Fibroblast of pulmonary artery (primary cell): ENCODE measurements at regions not wholly inside any gene's neighbourhood (a gene's known extent, or its start where the extent isn't known, plus 50 kb on each side); places are given as distances from the start of the nearest gene placed in this dataset.

Experiments used
- DNase-seq: peaks from one replicate; pipeline ENCODE4 v3.0.0-alpha.2; 2010; ENCODE audit warnings: low read depth
- H3K4me3 ChIP-seq: replicated peaks from 2 replicates; pipeline ENCODE4 v1.5.1; 2011; ENCODE audit warnings: low read depth, mild to moderate bottlenecking, control low read depth, low read length, moderate library complexity
- TF ChIP-seq, protein P1 (sequence below): IDR thresholded peaks from 2 replicates; pipeline ENCODE4 v1.5.1; 2011; ENCODE audit warnings: mild to moderate bottlenecking, control low read depth, low read length, inconsistent platforms; ENCODE audit errors: missing control alignments

DNA sequence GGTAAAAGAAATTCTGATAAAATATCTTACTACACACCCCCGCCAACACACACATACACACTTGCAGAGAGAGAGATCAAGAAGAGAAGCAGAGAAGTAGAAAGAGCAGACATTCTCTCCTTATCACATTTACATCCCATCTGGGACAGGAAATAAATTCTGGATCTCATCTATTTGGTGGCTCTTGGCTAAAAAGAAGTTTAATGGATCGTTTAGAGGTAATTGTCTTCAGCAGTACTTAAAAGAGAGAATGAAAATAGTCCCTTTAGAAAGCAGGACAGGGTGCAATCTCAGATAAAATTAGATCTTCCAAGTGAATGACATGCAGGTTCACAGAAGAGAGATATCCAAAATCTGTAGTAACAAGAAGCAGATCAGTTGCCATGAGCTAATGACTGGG is 1392.5 kb downstream of the RAPGEF2 start:
- TF ChIP-seq, protein P1, sequence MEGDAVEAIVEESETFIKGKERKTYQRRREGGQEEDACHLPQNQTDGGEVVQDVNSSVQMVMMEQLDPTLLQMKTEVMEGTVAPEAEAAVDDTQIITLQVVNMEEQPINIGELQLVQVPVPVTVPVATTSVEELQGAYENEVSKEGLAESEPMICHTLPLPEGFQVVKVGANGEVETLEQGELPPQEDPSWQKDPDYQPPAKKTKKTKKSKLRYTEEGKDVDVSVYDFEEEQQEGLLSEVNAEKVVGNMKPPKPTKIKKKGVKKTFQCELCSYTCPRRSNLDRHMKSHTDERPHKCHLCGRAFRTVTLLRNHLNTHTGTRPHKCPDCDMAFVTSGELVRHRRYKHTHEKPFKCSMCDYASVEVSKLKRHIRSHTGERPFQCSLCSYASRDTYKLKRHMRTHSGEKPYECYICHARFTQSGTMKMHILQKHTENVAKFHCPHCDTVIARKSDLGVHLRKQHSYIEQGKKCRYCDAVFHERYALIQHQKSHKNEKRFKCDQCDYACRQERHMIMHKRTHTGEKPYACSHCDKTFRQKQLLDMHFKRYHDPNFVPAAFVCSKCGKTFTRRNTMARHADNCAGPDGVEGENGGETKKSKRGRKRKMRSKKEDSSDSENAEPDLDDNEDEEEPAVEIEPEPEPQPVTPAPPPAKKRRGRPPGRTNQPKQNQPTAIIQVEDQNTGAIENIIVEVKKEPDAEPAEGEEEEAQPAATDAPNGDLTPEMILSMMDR: no peak
- DNase-seq: no peak
- H3K4me3 ChIP-seq: no peak overlapping the region

- TF ChIP-seq, protein P1: no peak
- DNase-seq: no peak
- H3K4me3 ChIP-seq: no peak overlapping the region
These were observed 1395.3 kb downstream of the RAPGEF2 start for GRCh38 chr4:160498211-160498610.

DNA sequence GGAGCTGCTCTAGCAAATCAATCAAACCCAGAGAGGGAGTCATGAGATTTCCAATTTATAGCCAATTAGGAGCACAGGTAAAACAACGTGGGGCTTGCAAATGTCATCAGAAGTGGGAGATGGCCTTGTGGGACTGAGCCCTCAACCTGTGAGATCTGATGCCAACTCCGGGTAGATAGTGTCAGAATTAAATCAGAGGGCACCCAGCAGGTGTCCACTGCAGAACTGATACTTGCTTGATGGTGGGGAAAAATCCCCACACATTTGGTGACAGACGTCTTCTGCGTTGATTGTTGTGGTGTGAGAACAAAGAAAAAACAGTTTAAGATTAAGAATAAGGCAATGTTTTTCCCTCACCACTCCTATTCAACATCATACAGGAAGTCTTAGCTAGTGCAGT is 1402.8 kb downstream of the RAPGEF2 start:
- H3K4me3 ChIP-seq: no peak overlapping the region
- TF ChIP-seq, protein P1: no peak

GRCh38 chr4:160510928-160511327 is 1408.0 kb downstream of the RAPGEF2 start:
- DNase-seq: no peak
- TF ChIP-seq, protein P1: no peak
- H3K4me3 ChIP-seq: no peak overlapping the region

More for the DNA sequence above, 1402.8 kb downstream of the RAPGEF2 start:
- DNase-seq: no peak

- H3K4me3 ChIP-seq: no peak overlapping the region
- no peak for DNase-seq
- TF ChIP-seq, protein P1: no peak
These were observed 1411.2 kb downstream of the RAPGEF2 start for GRCh38 chr4:160514126-160514525.

GRCh38 chr4:160523231-160523630 is 1420.4 kb downstream of the RAPGEF2 start:
- H3K4me3 ChIP-seq: no peak overlapping the region
- peak; percentile 6 for DNase-seq
- TF ChIP-seq, protein P1: no peak

DNA sequence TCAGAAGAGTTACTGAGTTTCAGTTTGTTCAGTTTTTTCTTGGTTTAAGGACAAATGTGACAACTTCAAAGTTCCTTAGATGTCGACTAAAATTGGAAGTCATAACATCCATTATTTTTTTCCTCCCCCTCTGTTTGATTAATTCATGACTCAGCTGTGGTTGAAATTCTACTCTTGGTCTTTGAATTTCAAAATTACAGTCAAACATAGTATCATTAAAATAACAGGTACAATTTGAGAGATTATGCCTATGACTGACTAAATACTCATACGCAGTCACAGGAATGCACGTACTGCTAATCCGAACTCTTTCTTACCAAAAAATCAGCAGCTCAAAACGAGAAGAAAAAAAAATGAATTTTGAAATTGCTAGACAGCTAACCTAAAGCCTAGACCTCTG is 1434.8 kb downstream of the RAPGEF2 start:
- H3K4me3 ChIP-seq: no peak overlapping the region
- TF ChIP-seq, protein P1: no peak
- DNase-seq: no peak
